ENCODE measurements at regions not wholly inside any gene's neighbourhood (a gene's known extent, or its start where the extent isn't known, plus 50 kb on each side); places are given as distances from the start of the nearest gene placed in this dataset.

- TF ChIP-seq SIN3A (IDR thresholded peaks at IDR 0.05; ENCODE audit: low read depth) = no peak
- no peak for TF ChIP-seq CTCF (IDR thresholded peaks at IDR 0.05 in 2 of 3, conservative IDR thresholded peaks at IDR 0.05 in 1 of 3; ENCODE audit: borderline replicate concordance in 1 of 3, insufficient read depth in 1 of 3, low read depth in 2 of 3, low read length in 2 of 3)
- no peak for TF ChIP-seq REST (IDR thresholded peaks at IDR 0.05; ENCODE audit: low read depth)
- no peak for TF ChIP-seq POLR2AphosphoS5 (IDR thresholded peaks at IDR 0.05; ENCODE audit: low read depth, low read length)
- no peak for TF ChIP-seq SRF (IDR thresholded peaks at IDR 0.05; ENCODE audit: low read depth)
- no peak for TF ChIP-seq FOSL1 (IDR thresholded peaks at IDR 0.05; ENCODE audit: low read depth)
- no peak for TF ChIP-seq MAX (IDR thresholded peaks at IDR 0.05)
- no peak for TF ChIP-seq POLR2A (IDR thresholded peaks at IDR 0.05; ENCODE audit: borderline replicate concordance, extremely low read depth, insufficient read depth, insufficient read length)
- no peak for TF ChIP-seq EZH2 (IDR thresholded peaks at IDR 0.05)
- TF ChIP-seq CEBPB (IDR thresholded peaks at IDR 0.05; ENCODE audit: low read depth) = no peak
- no peak for TF ChIP-seq EZH2phosphoT487 (IDR thresholded peaks at IDR 0.05; ENCODE audit: borderline replicate concordance)
- TF ChIP-seq JUND (IDR thresholded peaks at IDR 0.05) = no peak
- TF ChIP-seq YY1 (IDR thresholded peaks at IDR 0.05; ENCODE audit: extremely low read depth, insufficient replicate concordance, low read depth, low read length) = no peak
These were observed 55.8 kb upstream of the HS3ST1 start for GRCh38 chr4:11484531-11484930.
